Small intestine (tissue), 7 donors: ENCODE measurements at regions not wholly inside any gene's neighbourhood (a gene's known extent, or its start where the extent isn't known, plus 50 kb on each side); places are given as distances from the start of the nearest gene placed in this dataset.

Experiments
- DNase-seq, 2 donors: peaks; one replicate each; pipeline versions ENCODE4 v3.0.0 to v3.0.0-alpha.2; 2013
- FAIRE-seq: peaks from 2 replicates; lab custom pipeline; 2012; peaks lifted over from hg19 to GRCh38; lab: Jason Lieb, UNC
- H3K27ac ChIP-seq, 3 donors: one replicate each; pipeline ENCODE4 v1.5.1; 2013; ENCODE audit warnings: low read length in 2 of 3, mild to moderate bottlenecking in 2 of 3, control low read depth in 1 of 3, inconsistent platforms in 1 of 3, low read depth in 1 of 3, moderate library complexity in 1 of 3
- H3K27me3 ChIP-seq, 3 donors: one replicate each; pipeline ENCODE4 v1.6.1; 2013; ENCODE audit warnings: low read length in 3 of 3, inconsistent platforms in 1 of 3; ENCODE audit not compliant: control insufficient read depth in 3 of 3, insufficient read depth in 3 of 3
- H3K36me3 ChIP-seq, 3 donors: one replicate each; pipeline ENCODE4 v1.6.1; 2013; ENCODE audit warnings: low read length in 3 of 3, inconsistent platforms in 1 of 3, low read depth in 1 of 3, mild to moderate bottlenecking in 1 of 3, moderate library complexity in 1 of 3; ENCODE audit not compliant: control insufficient read depth in 3 of 3, insufficient read depth in 2 of 3
- H3K4me1 ChIP-seq, 3 donors: one replicate each; pipeline ENCODE4 v1.6.1; 2013; ENCODE audit warnings: low read length in 2 of 3, inconsistent platforms in 1 of 3, low read depth in 1 of 3, mild to moderate bottlenecking in 1 of 3, moderate library complexity in 1 of 3; ENCODE audit not compliant: control insufficient read depth in 3 of 3, insufficient read depth in 2 of 3
- H3K4me3 ChIP-seq, 3 donors: one replicate each; pipeline ENCODE4 v1.5.1; 2013; ENCODE audit warnings: low read length in 3 of 3, control low read depth in 1 of 3, inconsistent platforms in 1 of 3, low read depth in 1 of 3, mild to moderate bottlenecking in 1 of 3, moderate library complexity in 1 of 3
- H3K9me3 ChIP-seq, 2 donors: one replicate each; pipeline ENCODE4 v1.6.1; 2013; ENCODE audit warnings: low read depth in 1 of 2, low read length in 1 of 2; ENCODE audit not compliant: control insufficient read depth in 2 of 2, insufficient read depth in 1 of 2
- WGBS, 3 donors: extraction: QIAGEN DNeasy Blood & Tissue Kit; methylation state at CpG; one replicate each; pipeline ENCODE4 v1.1.7; 2013; 5-methylcytosine and 5-hydroxymethylcytosine counted together
- donor health status: healthy with polysubstance abuse.
- donor health status: control.
- donor health status: control.
- donor health status: Bipolar disorder and iron deficiency.
- donor health status: healthy.

DNA sequence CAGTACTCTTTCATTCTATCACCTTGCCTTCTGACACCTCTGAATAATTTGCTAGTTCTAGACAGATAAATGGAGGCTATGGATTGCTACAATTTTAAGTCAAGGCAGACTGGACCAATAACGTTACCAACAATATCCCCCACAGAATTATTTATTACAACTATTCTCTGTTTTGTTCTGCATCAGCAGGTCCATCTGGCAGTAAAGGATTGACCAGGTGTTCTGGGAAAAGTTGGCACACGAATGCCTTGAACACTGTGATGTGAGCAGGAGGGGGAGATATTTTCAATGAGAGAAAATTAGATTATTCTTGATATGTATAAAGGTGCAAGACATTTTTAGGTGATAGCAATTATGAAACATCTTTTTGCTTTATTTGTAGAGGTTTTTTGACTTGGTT, 718.8 kb upstream of the TMPRSS15 start:
- no peaks in the 10 kb centered on the region for H3K36me3 ChIP-seq
- WGBS, 3 donors: 48 to 67% (median 65%) methylated on average over 2 of the region's 2 CpGs

DNA sequence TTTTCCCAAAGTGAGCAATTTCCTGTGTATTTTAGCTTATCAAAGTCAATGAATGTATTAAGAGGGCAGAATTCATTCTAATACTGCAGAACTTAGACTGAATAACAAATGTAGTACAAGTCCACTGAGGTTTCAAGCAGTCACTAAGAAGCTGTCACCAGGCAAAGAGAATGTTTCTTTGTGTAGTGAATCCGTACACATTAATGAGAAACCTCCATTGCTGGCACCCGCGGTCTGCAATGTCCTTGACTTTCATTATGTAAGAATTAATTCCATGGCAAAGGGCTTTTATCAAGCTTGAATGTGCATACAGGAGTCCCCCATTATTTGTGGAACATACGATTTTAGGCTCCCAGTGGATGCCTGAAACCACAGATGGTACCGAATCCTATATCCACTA, 719.5 kb upstream of the TMPRSS15 start:
- H3K27me3 ChIP-seq: no peaks in the 10 kb centered on the region
- WGBS, 3 donors: 91 to 95% (median 91%) methylated on average over 5 of the region's 5 CpGs

More for the DNA sequence above, 718.8 kb upstream of the TMPRSS15 start:
- Histone ChIP-seq H3K4me3 (no peak overlapping the region), H3K9me3 (no peaks in the 10 kb centered on the region), H3K27ac (no peak overlapping the region), H3K4me1 (no peaks in the 10 kb centered on the region), H3K27me3 (no peaks in the 10 kb centered on the region)
- FAIRE-seq: no peak
- DNase-seq: no peak

GRCh38 chr21:19123525-19123924, 719.9 kb upstream of the TMPRSS15 start:
- no peak for DNase-seq
- no peak for FAIRE-seq
- H3K27me3 ChIP-seq: no peaks in the 10 kb centered on the region
- H3K4me1 ChIP-seq: no peaks in the 10 kb centered on the region
- H3K9me3 ChIP-seq: no peaks in the 10 kb centered on the region
- no peak overlapping the region for H3K27ac ChIP-seq
- 59 to 71% (median 64%) methylated on average over 2 of the region's 2 CpGs for WGBS, 3 donors
- H3K4me3 ChIP-seq: no peak overlapping the region
- H3K36me3 ChIP-seq: no peaks in the 10 kb centered on the region

More for the DNA sequence above, 719.5 kb upstream of the TMPRSS15 start:
- Histone ChIP-seq H3K27ac (no peak overlapping the region), H3K4me1 (no peaks in the 10 kb centered on the region), H3K4me3 (no peak overlapping the region), H3K36me3 (no peaks in the 10 kb centered on the region), H3K9me3 (no peaks in the 10 kb centered on the region)
- DNase-seq (no peak), FAIRE-seq (no peak)

DNA sequence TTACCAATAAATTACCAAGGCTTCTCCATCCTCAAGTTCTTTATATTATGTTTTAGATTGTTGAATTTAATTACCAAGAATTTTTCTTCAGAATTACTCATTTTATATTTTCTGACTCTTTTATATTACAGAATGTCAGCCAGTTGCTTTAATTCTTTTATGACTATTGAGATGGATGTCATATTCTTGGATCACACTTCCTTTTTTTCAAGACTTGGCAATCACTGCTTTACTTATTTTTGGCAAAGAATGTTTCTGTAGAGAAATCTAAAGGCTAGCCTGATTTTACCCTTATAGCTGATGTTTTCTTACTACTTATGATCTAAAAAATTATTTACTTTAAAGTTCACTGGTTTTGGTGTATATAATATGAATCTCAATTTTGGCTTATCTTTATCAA, 721.1 kb upstream of the TMPRSS15 start:
- no peak overlapping the region for H3K27ac ChIP-seq
- no peaks in the 10 kb centered on the region for H3K36me3 ChIP-seq
- H3K27me3 ChIP-seq: no peaks in the 10 kb centered on the region
- DNase-seq (no peak), FAIRE-seq (no peak)
- no peaks in the 10 kb centered on the region for H3K4me1 ChIP-seq
- H3K9me3 ChIP-seq: no peaks in the 10 kb centered on the region
- no peak overlapping the region for H3K4me3 ChIP-seq

GRCh38 chr21:19130379-19131028, 726.9 kb upstream of the TMPRSS15 start:
- 62 to 77% (median 65%) methylated on average over 6 of the region's 6 CpGs for WGBS, 3 donors
- no peaks in the 10 kb centered on the region for H3K36me3 ChIP-seq
- no peaks in the 10 kb centered on the region for H3K4me1 ChIP-seq
- DNase-seq: no peak
- H3K9me3 ChIP-seq: peaks cover 0 to 6% of the 10 kb centered on the region in 2 donors
- no peak for FAIRE-seq
- no peaks in the 10 kb centered on the region for H3K27me3 ChIP-seq
- H3K4me3 ChIP-seq: no peak overlapping the region
- no peak overlapping the region for H3K27ac ChIP-seq

GRCh38 chr21:19141511-19141910, 737.9 kb upstream of the TMPRSS15 start:
- no peaks in the 10 kb centered on the region for H3K4me1 ChIP-seq
- FAIRE-seq: no peak
- no peaks in the 10 kb centered on the region for H3K9me3 ChIP-seq
- 26 to 45% (median 45%) methylated on average over 2 of the region's 2 CpGs for WGBS, 3 donors
- no peak for DNase-seq
- no peak overlapping the region for H3K27ac ChIP-seq
- no peaks in the 10 kb centered on the region for H3K27me3 ChIP-seq
- H3K36me3 ChIP-seq: no peaks in the 10 kb centered on the region
- no peak overlapping the region for H3K4me3 ChIP-seq

- Histone ChIP-seq H3K36me3 (no peaks in the 10 kb centered on the region), H3K4me3 (no peak overlapping the region), H3K4me1 (peaks cover 0 to 8% (median 0%) of the 10 kb centered on the region in 3 donors), H3K9me3 (no peaks in the 10 kb centered on the region), H3K27me3 (no peaks in the 10 kb centered on the region), H3K27ac (no peak overlapping the region)
- 76 to 82% (median 82%) methylated on average over 4 of the region's 4 CpGs for WGBS, 3 donors
- DNase-seq (no peak), FAIRE-seq (no peak)
Measured at GRCh38 chr21:19145682-19146293, 742.2 kb upstream of the TMPRSS15 start.

DNA sequence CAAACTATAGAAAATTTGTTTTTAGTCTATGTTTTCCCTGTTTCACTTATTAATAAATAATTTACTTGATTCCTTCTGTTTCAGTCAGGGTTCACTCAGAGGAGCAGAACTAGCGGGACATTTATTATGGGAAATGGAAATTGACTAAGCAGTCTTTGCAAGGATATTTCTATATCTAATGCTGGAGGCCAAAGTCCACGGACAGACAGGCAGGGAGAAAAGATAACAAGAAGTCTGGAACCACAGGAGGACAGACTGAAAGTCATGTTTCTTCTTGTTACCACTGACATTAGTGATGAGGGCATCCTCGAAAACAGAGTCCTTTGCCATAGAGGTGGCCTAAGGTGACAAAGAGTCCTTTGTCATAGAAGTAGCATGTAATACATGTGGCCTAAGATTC, 744.5 kb upstream of the TMPRSS15 start:
- peak; percentile 25 to 54 for DNase-seq
- no peak for FAIRE-seq
- no peaks in the 10 kb centered on the region for H3K9me3 ChIP-seq
- H3K27me3 ChIP-seq: no peaks in the 10 kb centered on the region
- 29 to 61% (median 32%) methylated on average over 3 of the region's 3 CpGs for WGBS, 3 donors
- no peak overlapping the region for H3K4me3 ChIP-seq
- no peak overlapping the region for H3K27ac ChIP-seq
- peaks cover 0 to 8% (median 0%) of the 10 kb centered on the region in 3 donors for H3K4me1 ChIP-seq
- H3K36me3 ChIP-seq: no peaks in the 10 kb centered on the region
